Activated CD4-positive, alpha-beta T cell treated with anti-CD3 and anti-CD28 coated beads, Interleukin-2, amount 50 U/mL, for 4 hours (primary cell): ENCODE measurements at regions not wholly inside any gene's neighbourhood (a gene's known extent, or its start where the extent isn't known, plus 50 kb on each side); places are given as distances from the start of the nearest gene placed in this dataset.

Source experiments
- DNase-seq, 2 experiments: peaks; one replicate each; pipeline ENCODE4 v3.0.0-alpha.2; 2020

- DNase-seq = no peak
Measured at GRCh38 chr5:141745390-141745789, 63.4 kb upstream of the ARAP3 start.

GRCh38 chr5:141743866-141744272 is 61.8 kb upstream of the ARAP3 start:
- DNase-seq = no peak

GRCh38 chr5:141742866-141743851 is 61.1 kb upstream of the ARAP3 start:
- no peak for DNase-seq

GRCh38 chr5:141742144-141742543 is 60.1 kb upstream of the ARAP3 start:
- no peak for DNase-seq

- no peak for DNase-seq
Measured at GRCh38 chr5:141740885-141741284, 58.9 kb upstream of the ARAP3 start.

- no peak for DNase-seq
Measured at GRCh38 chr5:141737535-141737934, 55.5 kb upstream of the ARAP3 start.

GRCh38 chr5:141735823-141736222 is 53.8 kb upstream of the ARAP3 start:
- DNase-seq = no peak

- DNase-seq = peak in 1 of 2 experiments; percentile 9
Measured at GRCh38 chr5:141734501-141735229, 52.6 kb upstream of the ARAP3 start.

- DNase-seq = no peak
Measured at GRCh38 chr5:141733198-141733597, 51.2 kb upstream of the ARAP3 start.

GRCh38 chr5:141732417-141732816 is 50.4 kb upstream of the ARAP3 start:
- DNase-seq = no peak
